GM19438 (cell line): ENCODE measurements at regions not wholly inside any gene's neighbourhood (a gene's known extent, or its start where the extent isn't known, plus 50 kb on each side); places are given as distances from the start of the nearest gene placed in this dataset.

ENCODE experiments used
- ATAC-seq: cut with Tn5 transposase; IDR thresholded peaks from one replicate; pipeline ENCODE4 v1.9.1; 2021; ENCODE audit warnings: low read depth; ENCODE audit not compliant: unreplicated experiment

- ATAC-seq = no peak
Measured at GRCh38 chr2:6052649-6053048, 360.5 kb downstream of the SOX11 start.

DNA sequence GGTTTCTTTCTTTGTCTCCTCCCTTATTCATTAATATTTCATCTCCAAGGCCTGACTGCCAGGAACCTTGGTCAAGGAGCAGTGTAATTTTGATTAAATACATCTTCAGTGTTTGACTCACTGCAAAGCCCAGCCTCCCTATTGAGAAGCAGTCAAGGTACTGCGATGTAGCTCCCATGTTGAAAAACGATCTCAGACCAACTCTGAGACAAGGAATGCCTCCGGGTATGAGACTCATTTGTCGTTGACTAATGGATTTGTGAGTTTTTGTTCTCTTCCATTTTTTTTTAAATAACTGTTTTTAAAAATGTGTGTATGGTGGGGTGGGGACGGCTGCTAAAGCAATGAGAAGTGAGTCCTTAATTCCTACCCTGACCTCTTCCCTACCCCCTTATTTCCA lies 361.6 kb downstream of the SOX11 start:
- no peak for ATAC-seq

- ATAC-seq = no peak
Measured at GRCh38 chr2:6054161-6054671, 362.0 kb downstream of the SOX11 start.

- ATAC-seq = no peak
Measured at GRCh38 chr2:6060992-6061663, 368.9 kb downstream of the SOX11 start.

- ATAC-seq = no peak
Measured at GRCh38 chr2:6064757-6065156, 372.6 kb downstream of the SOX11 start.

- ATAC-seq = no peak
Measured at GRCh38 chr2:6065703-6066102, 373.5 kb downstream of the SOX11 start.

- ATAC-seq = no peak
Measured at GRCh38 chr2:6067089-6067488, 374.9 kb downstream of the SOX11 start.

DNA sequence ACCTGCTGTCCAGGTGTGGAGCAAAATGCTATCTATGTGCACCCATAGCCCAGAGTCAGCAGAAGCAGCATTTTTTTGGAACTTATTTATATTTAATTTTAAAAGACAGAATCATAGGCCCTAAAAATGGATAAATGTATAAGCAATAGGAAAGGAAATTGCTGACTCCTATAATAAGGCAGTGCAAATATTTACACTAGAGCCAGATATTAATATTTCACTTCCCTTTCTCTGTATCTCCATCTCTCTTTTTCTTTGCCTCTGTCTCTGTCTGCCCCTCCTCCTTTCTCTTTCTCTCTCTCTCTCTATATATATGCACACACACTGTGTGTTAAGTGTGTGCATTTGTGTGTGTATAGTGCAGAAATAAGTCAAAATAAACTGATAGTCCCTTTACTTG lies 375.6 kb downstream of the SOX11 start:
- no peak for ATAC-seq

DNA sequence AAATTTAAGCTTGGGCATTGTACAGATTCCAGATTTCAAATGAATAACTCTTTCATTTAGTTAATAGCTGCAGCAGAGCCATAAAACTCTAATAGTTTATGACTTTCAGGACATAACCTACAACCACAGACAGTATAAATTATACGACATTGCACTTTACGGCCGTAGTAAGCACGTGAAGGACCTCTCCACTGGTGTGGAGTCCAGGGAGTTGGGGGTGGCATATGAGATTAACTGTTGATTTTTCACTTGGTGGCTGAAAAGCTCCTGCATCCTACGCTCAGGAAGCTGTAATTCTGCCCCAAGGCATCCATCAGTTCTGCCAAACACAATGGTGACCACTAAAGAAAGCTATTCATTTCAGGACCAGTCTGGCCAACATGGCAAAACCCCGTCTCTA lies 376.2 kb downstream of the SOX11 start:
- ATAC-seq = no peak

- no peak for ATAC-seq
Measured at GRCh38 chr2:6069381-6069780, 377.2 kb downstream of the SOX11 start.

- ATAC-seq = no peak
Measured at GRCh38 chr2:6071519-6071918, 379.3 kb downstream of the SOX11 start.

GRCh38 chr2:6072276-6072675 lies 380.1 kb downstream of the SOX11 start:
- no peak for ATAC-seq

DNA sequence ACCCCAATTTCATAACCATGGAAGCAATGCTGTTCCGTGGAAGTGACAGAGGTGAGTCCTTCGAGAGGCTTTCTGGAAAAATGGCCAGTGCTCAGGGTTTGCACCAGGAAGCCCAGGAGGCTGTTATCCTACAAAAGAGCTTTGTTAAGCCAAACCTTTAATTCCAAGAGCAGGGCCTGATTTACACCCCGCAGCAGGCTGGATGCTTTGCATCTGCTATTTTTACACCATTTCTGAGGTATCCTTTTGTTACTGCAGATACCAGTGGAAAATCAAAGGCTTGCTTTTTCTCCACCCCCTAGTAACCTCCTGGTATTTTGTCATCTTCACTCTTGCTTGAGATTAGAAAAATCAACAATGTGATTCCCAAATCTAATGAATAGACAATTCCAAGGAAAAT lies 380.6 kb downstream of the SOX11 start:
- ATAC-seq = no peak

DNA sequence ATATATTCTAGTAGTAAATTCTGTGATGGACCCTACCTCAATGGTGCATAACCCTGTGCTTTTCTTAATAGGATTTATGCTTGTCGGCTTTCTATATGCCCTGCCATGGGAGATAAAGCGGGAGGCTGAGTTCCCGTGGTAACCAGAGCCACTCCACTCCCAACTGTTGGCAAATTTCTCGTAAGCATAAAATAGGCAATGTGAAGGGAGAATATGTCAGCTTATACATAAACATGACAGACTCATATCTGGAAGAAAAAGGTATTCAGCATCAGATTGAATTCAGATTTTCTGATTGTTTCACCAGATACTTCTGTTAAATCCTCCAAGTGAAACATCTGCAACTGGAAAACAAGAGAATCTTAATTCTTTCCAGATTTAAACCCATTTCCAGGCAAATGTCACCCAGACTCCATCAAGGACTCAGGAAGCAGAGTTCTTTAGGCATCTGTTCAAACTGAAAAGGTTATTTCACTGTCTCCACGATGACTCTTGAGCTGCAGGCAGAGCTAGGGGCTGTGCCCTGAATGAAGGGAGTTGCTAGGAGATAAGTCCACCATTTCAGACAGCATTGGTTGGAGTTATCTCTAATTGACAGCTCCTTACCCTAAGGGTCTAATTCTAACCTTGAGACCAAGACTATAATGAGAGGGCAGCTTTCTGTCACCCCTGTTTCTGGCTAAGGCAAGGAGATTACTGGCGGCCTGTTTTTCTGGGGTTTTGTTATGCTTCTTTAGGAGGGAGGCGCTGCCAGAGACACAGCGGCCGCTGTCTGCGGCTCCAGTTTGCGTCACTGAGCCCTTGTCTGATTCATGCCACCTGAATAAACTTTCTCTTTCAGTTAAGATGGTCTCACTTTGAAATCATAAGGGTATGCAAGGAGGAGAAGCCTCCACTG lies 381.3 kb downstream of the SOX11 start:
- ATAC-seq = no peak

GRCh38 chr2:6074089-6074643 lies 382.0 kb downstream of the SOX11 start:
- no peak for ATAC-seq

DNA sequence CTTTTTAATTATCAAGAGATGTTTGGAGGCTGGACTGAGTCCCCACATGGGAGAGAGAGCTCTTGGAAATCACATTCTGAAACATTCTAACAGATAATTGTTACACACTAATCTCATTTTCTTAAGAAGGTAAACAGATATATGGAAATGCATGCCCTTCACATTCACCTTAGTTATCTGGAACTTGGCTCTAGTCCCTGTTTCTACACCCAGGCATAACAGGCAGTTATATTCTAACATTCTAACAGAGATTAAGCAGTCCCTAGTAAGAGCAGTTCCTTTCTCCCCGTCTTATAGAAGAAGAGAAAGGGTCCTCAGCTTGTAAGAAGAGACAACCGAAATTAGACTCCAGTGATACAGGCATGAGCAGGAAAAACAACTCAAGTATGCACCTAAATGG lies 385.4 kb downstream of the SOX11 start:
- no peak for ATAC-seq

GRCh38 chr2:6078414-6078813 lies 386.2 kb downstream of the SOX11 start:
- ATAC-seq = no peak

DNA sequence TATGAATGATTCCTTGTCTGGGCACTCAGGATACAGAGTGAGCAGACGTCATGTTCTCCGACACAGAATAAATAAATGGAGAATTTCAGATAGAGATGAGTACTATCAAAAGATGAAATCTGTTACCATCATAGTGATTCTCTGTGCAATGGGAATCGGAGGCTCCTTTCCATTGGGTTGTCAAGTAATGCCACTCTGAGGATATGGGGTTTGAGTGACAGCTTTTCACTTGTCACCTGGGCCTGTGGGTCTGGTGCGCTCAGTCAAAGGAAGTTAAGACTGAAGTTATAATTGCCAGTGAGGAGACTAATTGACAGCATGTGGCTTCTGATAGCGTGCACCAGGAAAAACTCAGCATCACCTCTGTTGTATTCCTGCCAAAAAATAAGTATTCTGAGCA lies 387.2 kb downstream of the SOX11 start:
- no peak for ATAC-seq

DNA sequence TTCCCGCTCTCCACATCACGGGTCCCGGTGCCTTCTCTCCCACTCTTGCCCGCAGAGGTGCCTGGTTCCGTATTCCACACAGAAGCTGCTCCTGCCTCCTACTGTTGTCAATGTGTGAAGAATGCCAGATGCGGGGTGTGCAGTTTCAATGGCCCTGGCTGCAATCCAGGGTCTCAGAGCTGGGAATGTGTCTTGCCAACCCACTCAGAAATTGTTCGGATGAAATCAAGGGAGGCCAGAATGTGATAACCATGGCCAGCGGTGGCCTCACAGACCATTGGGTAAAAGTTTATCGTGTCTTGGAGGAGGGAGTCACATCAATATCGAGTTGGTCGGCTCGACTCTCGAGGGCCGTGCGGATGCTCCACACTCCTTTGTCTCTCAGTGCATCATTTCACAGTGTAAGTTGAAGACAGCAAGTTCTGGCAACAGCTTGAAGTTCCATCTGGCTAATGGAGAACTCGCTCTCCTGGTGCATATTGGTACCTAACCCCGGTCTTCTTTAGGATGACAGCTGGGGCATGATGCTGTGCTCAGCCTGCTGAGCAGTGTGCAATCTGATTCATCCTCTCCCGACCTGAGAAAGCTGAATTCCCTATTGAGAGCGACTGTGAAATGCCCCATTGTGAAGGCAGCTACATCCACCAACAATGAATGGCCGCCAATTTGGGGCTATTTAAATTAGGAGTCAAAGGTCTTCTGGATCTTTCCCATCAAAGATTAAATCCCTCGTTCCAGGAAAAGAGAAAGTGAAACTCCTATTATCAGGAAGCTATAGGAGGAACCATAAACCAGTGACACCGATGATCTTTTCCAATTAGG lies 389.0 kb downstream of the SOX11 start:
- ATAC-seq = no peak

- ATAC-seq = no peak
Measured at GRCh38 chr2:6081955-6082624, 389.9 kb downstream of the SOX11 start.
